Fibroblast of lung (primary cell): ENCODE measurements at regions not wholly inside any gene's neighbourhood (a gene's known extent, or its start where the extent isn't known, plus 50 kb on each side); places are given as distances from the start of the nearest gene placed in this dataset.

ENCODE experiments used
- EZH2 ChIP-seq: IDR thresholded peaks from 2 replicates; pipeline ENCODE4 v1.5.1; 2012; ENCODE audit warnings: low read length, control low read depth, mild to moderate bottlenecking; ENCODE audit errors: missing control alignments
- TF ChIP-seq, protein P1 (sequence below), 2 donors: IDR thresholded peaks in 1 of 2; conservative IDR thresholded peaks in 1 of 2; 1 replicate in 1 of 2; 2 replicates in 1 of 2; pipeline ENCODE4 v1.5.1; 2011 to 2012; ENCODE audit warnings: low read length in 2 of 2, control low read depth in 1 of 2, inconsistent platforms in 1 of 2, low read depth in 1 of 2, mild to moderate bottlenecking in 1 of 2

DNA sequence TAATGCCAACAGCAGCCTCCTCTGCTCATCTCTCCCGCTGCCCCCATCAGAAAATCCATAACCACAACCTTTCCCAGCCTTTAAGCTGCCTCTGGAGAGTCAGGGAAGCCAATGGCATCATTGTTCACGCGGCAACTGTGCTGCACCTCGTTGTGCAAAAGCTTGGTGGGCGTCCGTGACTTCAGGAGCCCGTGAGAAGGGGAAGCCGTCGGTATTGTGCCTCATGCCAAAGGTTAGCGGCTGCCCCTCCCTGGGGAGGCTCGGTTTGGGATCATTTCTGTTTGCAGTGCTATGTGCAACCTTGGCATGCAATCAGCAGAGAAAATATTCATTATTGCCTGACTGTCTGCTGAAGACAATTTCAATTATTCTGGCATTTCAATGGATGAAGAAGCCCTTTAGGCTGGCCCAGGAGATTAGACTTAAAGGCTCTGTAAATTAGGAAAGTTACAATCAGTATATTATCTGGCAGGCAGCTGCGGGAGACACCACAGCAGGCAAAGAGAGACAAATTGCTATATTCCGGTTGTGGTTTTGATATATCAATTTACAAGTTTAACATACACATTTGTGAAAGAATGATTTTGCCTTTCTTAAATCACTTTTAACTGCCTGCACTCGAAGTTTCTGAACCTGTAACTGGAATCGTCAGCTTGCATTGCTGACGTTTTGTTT, 244.5 kb downstream of the GATA3 start:
- TF ChIP-seq, protein P1, sequence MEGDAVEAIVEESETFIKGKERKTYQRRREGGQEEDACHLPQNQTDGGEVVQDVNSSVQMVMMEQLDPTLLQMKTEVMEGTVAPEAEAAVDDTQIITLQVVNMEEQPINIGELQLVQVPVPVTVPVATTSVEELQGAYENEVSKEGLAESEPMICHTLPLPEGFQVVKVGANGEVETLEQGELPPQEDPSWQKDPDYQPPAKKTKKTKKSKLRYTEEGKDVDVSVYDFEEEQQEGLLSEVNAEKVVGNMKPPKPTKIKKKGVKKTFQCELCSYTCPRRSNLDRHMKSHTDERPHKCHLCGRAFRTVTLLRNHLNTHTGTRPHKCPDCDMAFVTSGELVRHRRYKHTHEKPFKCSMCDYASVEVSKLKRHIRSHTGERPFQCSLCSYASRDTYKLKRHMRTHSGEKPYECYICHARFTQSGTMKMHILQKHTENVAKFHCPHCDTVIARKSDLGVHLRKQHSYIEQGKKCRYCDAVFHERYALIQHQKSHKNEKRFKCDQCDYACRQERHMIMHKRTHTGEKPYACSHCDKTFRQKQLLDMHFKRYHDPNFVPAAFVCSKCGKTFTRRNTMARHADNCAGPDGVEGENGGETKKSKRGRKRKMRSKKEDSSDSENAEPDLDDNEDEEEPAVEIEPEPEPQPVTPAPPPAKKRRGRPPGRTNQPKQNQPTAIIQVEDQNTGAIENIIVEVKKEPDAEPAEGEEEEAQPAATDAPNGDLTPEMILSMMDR (conservative IDR thresholded peaks at IDR 0.05 in 1 of 2, IDR thresholded peaks at IDR 0.05 in 1 of 2; ENCODE audit: low read depth in 1 of 2, low read length in 2 of 2), result no peak
- TF ChIP-seq EZH2, result no peak
